ENCODE measurements at regions not wholly inside any gene's neighbourhood (a gene's known extent, or its start where the extent isn't known, plus 50 kb on each side); places are given as distances from the start of the nearest gene placed in this dataset.
A peak's percentile ranks its signal among the peaks of the same experiment; 100 is the strongest.

DNA sequence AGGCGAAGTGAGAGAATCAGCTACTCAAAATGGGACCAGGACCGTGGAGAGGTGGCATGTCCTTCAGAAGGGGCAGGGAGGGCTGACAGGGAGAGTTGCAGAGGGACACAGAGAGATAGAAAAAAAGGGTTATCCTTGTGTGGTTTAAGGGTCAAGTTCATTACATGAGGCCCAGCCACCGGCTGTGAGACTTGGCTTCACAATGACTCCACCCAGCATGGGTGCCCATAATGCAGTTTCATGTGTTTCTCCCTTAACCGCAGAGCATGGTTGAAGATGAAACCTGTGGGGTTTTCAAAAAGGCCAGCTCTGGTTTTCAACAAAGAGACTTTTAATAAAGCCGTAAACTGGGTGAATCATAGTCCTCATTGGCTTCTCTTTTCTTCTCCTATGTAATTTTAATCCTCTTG, 164.6 kb downstream of the KLF5 start:
- POLR2A ChIA-PET: no interaction called here

DNA sequence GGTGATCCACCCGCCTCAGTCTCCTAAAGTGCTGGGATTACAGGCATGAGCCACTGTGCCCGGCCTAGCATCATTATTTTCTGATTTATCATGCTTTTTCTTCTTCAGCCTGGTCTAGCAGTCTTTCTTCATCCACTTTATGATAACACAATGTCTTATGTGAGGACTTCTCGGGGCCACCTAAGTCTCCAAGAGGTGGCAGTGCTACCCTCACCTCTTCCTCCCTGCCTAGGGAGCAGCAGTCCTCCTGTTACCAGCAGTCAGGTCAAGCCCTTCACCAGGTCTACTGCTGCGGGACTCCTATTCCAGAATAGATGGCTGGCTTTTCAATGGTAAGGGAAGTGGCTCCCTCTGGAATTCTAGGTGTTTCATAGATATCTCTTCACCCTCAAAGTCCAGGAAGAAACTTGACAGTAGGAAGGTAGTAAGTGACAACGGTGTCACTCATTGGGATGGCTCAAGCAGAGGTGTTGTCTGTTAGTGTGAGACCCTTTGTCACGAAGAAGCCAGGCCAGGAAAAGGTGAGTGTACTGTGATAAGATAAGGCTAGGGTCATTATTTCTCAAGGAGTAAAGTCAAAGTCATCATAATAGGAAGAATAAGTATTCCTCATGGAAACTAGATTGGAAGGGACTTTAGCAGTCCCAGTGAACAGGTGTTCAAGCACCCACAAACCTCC, 164.0 kb downstream of the KLF5 start:
- no peak for DNase-seq
- no peaks in the 10 kb centered on the region for H3K9me3 ChIP-seq

More for the DNA sequence above, 164.6 kb downstream of the KLF5 start:
- peaks cover 14% of the 10 kb centered on the region for H3K9me3 Mint-ChIP-seq (ENCODE audit: unreplicated experiment)
- H3K4me1 Mint-ChIP-seq (ENCODE audit: low read depth, unreplicated experiment): peaks cover 44% of the 10 kb centered on the region
- CTCF ChIA-PET: no interaction called here
- no peaks in the 10 kb centered on the region for H3K27me3 Mint-ChIP-seq (ENCODE audit: insufficient read depth, unreplicated experiment)
- Histone ChIP-seq H3K36me3 (ENCODE audit: control insufficient read depth, insufficient read depth, low read length) (no peaks in the 10 kb centered on the region), H3K9me3 (no peaks in the 10 kb centered on the region), H3K4me1 (peaks cover 34% of the 10 kb centered on the region), H3K4me3 (ENCODE audit: low read depth, low read length) (no peak overlapping the region), H3K27me3 (replicated peaks; ENCODE audit: control insufficient read depth, insufficient read depth, low read length) (no peaks in the 10 kb centered on the region)
- TF ChIP-seq, protein P1, sequence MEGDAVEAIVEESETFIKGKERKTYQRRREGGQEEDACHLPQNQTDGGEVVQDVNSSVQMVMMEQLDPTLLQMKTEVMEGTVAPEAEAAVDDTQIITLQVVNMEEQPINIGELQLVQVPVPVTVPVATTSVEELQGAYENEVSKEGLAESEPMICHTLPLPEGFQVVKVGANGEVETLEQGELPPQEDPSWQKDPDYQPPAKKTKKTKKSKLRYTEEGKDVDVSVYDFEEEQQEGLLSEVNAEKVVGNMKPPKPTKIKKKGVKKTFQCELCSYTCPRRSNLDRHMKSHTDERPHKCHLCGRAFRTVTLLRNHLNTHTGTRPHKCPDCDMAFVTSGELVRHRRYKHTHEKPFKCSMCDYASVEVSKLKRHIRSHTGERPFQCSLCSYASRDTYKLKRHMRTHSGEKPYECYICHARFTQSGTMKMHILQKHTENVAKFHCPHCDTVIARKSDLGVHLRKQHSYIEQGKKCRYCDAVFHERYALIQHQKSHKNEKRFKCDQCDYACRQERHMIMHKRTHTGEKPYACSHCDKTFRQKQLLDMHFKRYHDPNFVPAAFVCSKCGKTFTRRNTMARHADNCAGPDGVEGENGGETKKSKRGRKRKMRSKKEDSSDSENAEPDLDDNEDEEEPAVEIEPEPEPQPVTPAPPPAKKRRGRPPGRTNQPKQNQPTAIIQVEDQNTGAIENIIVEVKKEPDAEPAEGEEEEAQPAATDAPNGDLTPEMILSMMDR (IDR thresholded peaks at IDR 0.05; ENCODE audit: insufficient read depth in 1 of 2, low read depth in 1 of 2, low read length in 1 of 2, severe bottlenecking in 1 of 2, unreplicated experiment in 1 of 2): no peak
- H3K27ac Mint-ChIP-seq (ENCODE audit: unreplicated experiment): peak overlapping the region; percentile 62
- peak in 1 of 2 experiments; percentile 12 for DNase-seq
- intact Hi-C loops (cut with micrococcal nuclease; ENCODE audit: unreplicated experiment): loop anchor here (5.0 to 10.0 kb wide), 2 partner anchors 166 to 481 kb away; partner anchors contain the start of gene KLF5
- H3K4me3 Mint-ChIP-seq (ENCODE audit: unreplicated experiment): no peak overlapping the region
- no peaks in the 10 kb centered on the region for H3K36me3 Mint-ChIP-seq (ENCODE audit: insufficient read depth, unreplicated experiment)
- BruUV-seq (replicated peaks): no TSS peak

DNA sequence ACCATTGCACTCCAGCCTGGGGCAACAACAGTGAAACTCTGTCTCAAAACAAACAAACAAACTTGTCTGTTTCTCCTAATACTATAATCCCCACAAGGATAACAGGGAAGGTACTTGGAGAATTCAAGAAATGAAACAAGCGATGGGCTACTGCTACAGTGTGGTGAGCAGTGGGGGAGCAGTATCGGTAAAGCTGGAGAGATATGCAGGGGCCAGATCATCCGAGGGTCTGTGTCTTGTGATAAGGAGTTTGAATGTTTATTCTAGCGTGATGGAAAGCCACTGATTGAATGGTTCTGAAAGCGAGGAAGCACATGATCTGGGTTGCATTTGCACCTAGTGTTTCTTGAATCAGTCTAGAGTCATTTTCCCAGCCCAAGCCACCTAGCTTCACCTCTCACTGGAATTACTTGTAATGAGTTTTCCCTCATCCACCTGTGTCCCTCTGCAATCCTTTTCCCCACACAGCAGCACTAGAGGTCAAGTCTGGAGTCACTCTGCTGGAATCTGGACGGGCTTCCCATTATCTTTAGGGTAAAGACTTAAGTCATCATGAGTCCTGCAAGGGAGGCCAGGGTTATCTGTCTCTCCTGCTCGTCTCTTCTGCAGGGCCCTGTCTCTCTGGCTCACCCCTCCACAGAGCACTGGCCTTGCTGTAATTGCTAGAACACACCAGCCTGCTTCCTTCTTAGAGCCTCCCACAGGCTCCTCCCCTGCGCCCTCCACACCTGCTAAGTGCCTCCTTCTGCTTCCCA, 162.3 kb downstream of the KLF5 start:
- intact Hi-C loops (cut with micrococcal nuclease; ENCODE audit: unreplicated experiment): loop anchor here (1.0 to 10.0 kb wide), 4 partner anchors 50 to 484 kb away; partner anchors contain the start of gene KLF5
- peak overlapping the region; percentile 69 for H3K27ac Mint-ChIP-seq (ENCODE audit: unreplicated experiment)

More for the DNA sequence above, 164.0 kb downstream of the KLF5 start:
- Histone ChIP-seq H3K36me3 (ENCODE audit: control insufficient read depth, insufficient read depth, low read length) (no peaks in the 10 kb centered on the region), H3K27me3 (replicated peaks; ENCODE audit: control insufficient read depth, insufficient read depth, low read length) (no peaks in the 10 kb centered on the region), H3K4me1 (peaks cover 34% of the 10 kb centered on the region), H3K4me3 (ENCODE audit: low read depth, low read length) (no peak overlapping the region)
- POLR2A ChIA-PET: no interaction called here
- no TSS peak for BruUV-seq (replicated peaks)
- H3K9me3 Mint-ChIP-seq (ENCODE audit: unreplicated experiment): peaks cover 14% of the 10 kb centered on the region
- no peaks in the 10 kb centered on the region for H3K36me3 Mint-ChIP-seq (ENCODE audit: insufficient read depth, unreplicated experiment)
- no peak overlapping the region for H3K4me3 Mint-ChIP-seq (ENCODE audit: unreplicated experiment)
- H3K4me1 Mint-ChIP-seq (ENCODE audit: low read depth, unreplicated experiment): peaks cover 49% of the 10 kb centered on the region
- H3K27me3 Mint-ChIP-seq (ENCODE audit: insufficient read depth, unreplicated experiment): no peaks in the 10 kb centered on the region
- H3K27ac Mint-ChIP-seq (ENCODE audit: unreplicated experiment): peak overlapping the region; percentile 62
- CTCF ChIA-PET: no interaction called here
- TF ChIP-seq, protein P1 (IDR thresholded peaks at IDR 0.05; ENCODE audit: insufficient read depth in 1 of 2, low read depth in 1 of 2, low read length in 1 of 2, severe bottlenecking in 1 of 2, unreplicated experiment in 1 of 2): no peak
- intact Hi-C loops (cut with micrococcal nuclease; ENCODE audit: unreplicated experiment): loop anchor here (5.0 to 10.0 kb wide), 2 partner anchors 165 to 482 kb away; partner anchors contain the start of gene KLF5

More for the DNA sequence above, 162.3 kb downstream of the KLF5 start:
- ChIA-PET CTCF (no interaction called here), POLR2A (no interaction called here)
- peaks cover 55% of the 10 kb centered on the region for H3K4me1 Mint-ChIP-seq (ENCODE audit: low read depth, unreplicated experiment)
- DNase-seq: peak; percentile 70 to 88
- H3K36me3 ChIP-seq (ENCODE audit: control insufficient read depth, insufficient read depth, low read length): no peaks in the 10 kb centered on the region
- peaks cover 44% of the 10 kb centered on the region for H3K4me1 ChIP-seq
- no TSS peak for BruUV-seq (replicated peaks)
- H3K9me3 ChIP-seq: no peaks in the 10 kb centered on the region
- TF ChIP-seq, protein P1 (IDR thresholded peaks at IDR 0.05; ENCODE audit: insufficient read depth in 1 of 2, low read depth in 1 of 2, low read length in 1 of 2, severe bottlenecking in 1 of 2, unreplicated experiment in 1 of 2): no peak
- H3K9me3 Mint-ChIP-seq (ENCODE audit: unreplicated experiment): no peaks in the 10 kb centered on the region
- H3K4me3 Mint-ChIP-seq (ENCODE audit: unreplicated experiment): peak overlapping the region; percentile 30
- no peak overlapping the region for H3K4me3 ChIP-seq (ENCODE audit: low read depth, low read length)
- H3K36me3 Mint-ChIP-seq (ENCODE audit: insufficient read depth, unreplicated experiment): no peaks in the 10 kb centered on the region
- H3K27me3 ChIP-seq (replicated peaks; ENCODE audit: control insufficient read depth, insufficient read depth, low read length): no peaks in the 10 kb centered on the region
- no peaks in the 10 kb centered on the region for H3K27me3 Mint-ChIP-seq (ENCODE audit: insufficient read depth, unreplicated experiment)

Measured in Caco-2 (cell line).